ENCODE measurements at regions not wholly inside any gene's neighbourhood (a gene's known extent, or its start where the extent isn't known, plus 50 kb on each side); places are given as distances from the start of the nearest gene placed in this dataset.

DNA sequence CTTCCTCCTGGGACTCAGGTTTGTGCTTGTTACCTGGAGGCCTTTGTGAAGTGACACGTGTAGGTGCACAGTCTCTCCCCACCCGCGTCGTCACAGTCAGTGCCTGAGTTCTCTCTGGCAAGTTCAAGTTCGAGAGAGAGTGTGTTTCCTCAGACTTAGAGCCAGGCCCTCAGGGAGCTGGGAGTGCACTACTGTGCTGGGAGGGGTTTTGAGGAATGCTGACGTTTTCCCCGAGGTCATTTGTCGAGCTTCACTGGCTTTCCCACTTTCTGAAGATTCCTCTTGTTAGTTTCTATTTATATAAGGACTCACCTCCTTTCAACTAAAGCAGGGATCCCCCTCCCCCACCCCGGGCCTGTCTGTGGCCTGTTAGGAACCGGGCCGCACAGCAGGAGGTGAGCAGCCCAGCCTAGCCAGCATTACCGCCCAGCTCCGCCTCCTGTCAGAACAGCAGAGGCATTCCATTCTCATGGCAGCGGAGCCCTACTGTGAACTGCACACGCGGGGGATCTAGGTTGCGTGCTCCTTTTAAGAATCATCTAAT is 209.2 kb downstream of the DIRAS2 start:
- no peak overlapping the region for H2AFZ ChIP-seq (ENCODE audit: low read length)
- no peaks in the 10 kb centered on the region for H3F3A ChIP-seq (ENCODE audit: insufficient read depth, low read length)
- H3K4me3 ChIP-seq (ENCODE audit: low read depth, low read length, poor library complexity, severe bottlenecking), result no peak overlapping the region
- no peak for TF ChIP-seq EZH2 (IDR thresholded peaks at IDR 0.05; ENCODE audit: borderline replicate concordance, low read length)
- TF ChIP-seq, protein P1, sequence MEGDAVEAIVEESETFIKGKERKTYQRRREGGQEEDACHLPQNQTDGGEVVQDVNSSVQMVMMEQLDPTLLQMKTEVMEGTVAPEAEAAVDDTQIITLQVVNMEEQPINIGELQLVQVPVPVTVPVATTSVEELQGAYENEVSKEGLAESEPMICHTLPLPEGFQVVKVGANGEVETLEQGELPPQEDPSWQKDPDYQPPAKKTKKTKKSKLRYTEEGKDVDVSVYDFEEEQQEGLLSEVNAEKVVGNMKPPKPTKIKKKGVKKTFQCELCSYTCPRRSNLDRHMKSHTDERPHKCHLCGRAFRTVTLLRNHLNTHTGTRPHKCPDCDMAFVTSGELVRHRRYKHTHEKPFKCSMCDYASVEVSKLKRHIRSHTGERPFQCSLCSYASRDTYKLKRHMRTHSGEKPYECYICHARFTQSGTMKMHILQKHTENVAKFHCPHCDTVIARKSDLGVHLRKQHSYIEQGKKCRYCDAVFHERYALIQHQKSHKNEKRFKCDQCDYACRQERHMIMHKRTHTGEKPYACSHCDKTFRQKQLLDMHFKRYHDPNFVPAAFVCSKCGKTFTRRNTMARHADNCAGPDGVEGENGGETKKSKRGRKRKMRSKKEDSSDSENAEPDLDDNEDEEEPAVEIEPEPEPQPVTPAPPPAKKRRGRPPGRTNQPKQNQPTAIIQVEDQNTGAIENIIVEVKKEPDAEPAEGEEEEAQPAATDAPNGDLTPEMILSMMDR (IDR thresholded peaks at IDR 0.05; ENCODE audit: low read length), result no peak
- H3K4me2 ChIP-seq (ENCODE audit: low read length), result no peak overlapping the region
- no peaks in the 10 kb centered on the region for H3K9me3 ChIP-seq (ENCODE audit: low read length)
- no peaks in the 10 kb centered on the region for H3K36me3 ChIP-seq (ENCODE audit: insufficient read depth, low read length)
- no peak overlapping the region for H3K9ac ChIP-seq (ENCODE audit: low read length)
- H3K27ac ChIP-seq (ENCODE audit: low read depth, low read length, poor library complexity, severe bottlenecking), result no peak overlapping the region
- no peaks in the 10 kb centered on the region for H3K27me3 ChIP-seq (ENCODE audit: insufficient read depth, low read length)
- H4K20me1 ChIP-seq (ENCODE audit: insufficient read depth, low read length), result no peaks in the 10 kb centered on the region
- H3K9me2 ChIP-seq (ENCODE audit: low read depth, low read length), result no peaks in the 10 kb centered on the region
- no peaks in the 10 kb centered on the region for H3K79me2 ChIP-seq (ENCODE audit: insufficient read depth, low read length)
- no peaks in the 10 kb centered on the region for H3K4me1 ChIP-seq (ENCODE audit: insufficient read depth, low read length, severe bottlenecking)

DNA sequence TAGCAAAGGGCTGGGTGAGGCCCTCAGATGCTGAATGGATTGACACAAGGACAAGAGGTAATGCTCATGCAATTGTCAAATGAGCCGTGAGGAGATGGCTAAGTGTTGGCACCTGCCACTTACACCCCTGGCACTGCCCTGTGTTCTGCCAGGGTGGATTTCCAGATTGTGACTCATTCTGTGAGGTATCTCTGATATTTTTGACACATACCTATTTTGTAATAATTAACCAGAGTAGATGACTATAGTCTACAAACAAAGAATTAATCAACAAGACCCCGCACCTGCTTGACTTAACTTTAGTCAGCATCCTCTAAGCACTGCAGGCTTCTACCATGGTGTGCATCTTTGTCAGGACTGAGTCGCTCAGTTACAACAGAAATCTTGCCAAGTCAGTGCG is 200.8 kb downstream of the DIRAS2 start:
- H2AFZ ChIP-seq (ENCODE audit: low read length), result no peak overlapping the region
- no peaks in the 10 kb centered on the region for H3F3A ChIP-seq (ENCODE audit: insufficient read depth, low read length)
- H3K27ac ChIP-seq (ENCODE audit: low read depth, low read length, poor library complexity, severe bottlenecking), result no peak overlapping the region

DNA sequence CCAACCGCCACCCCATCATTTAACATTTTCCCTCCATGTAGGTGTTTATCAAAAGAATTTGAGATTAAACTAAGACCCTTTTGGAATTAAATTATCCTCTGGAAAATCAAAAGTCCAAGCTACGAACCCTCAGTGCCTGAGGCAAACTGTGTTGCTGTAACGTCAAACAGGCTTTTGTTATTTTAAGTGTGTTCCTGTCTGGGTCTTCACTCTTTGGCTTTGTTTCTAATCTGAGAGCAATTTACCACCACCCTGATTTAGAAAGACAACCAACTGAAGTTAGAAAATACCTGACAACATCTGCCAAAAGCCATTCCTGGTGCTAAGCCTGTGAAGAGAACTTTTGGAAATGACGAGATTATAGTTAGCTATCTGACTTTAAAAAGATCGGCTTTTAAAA is 199.9 kb downstream of the DIRAS2 start:
- H3F3A ChIP-seq (ENCODE audit: insufficient read depth, low read length), result no peaks in the 10 kb centered on the region
- no peaks in the 10 kb centered on the region for H3K27me3 ChIP-seq (ENCODE audit: insufficient read depth, low read length)
- H3K9me3 ChIP-seq (ENCODE audit: low read length), result no peaks in the 10 kb centered on the region
- no peak overlapping the region for H2AFZ ChIP-seq (ENCODE audit: low read length)
- no peak overlapping the region for H3K27ac ChIP-seq (ENCODE audit: low read depth, low read length, poor library complexity, severe bottlenecking)
- H3K4me1 ChIP-seq (ENCODE audit: insufficient read depth, low read length, severe bottlenecking), result no peaks in the 10 kb centered on the region
- TF ChIP-seq, protein P1 (IDR thresholded peaks at IDR 0.05; ENCODE audit: low read length), result no peak
- no peak for TF ChIP-seq EZH2 (IDR thresholded peaks at IDR 0.05; ENCODE audit: borderline replicate concordance, low read length)
- H3K79me2 ChIP-seq (ENCODE audit: insufficient read depth, low read length), result no peaks in the 10 kb centered on the region
- H3K9me2 ChIP-seq (ENCODE audit: low read depth, low read length), result no peaks in the 10 kb centered on the region
- no peaks in the 10 kb centered on the region for H4K20me1 ChIP-seq (ENCODE audit: insufficient read depth, low read length)
- no peak overlapping the region for H3K4me2 ChIP-seq (ENCODE audit: low read length)
- no peaks in the 10 kb centered on the region for H3K36me3 ChIP-seq (ENCODE audit: insufficient read depth, low read length)
- no peak overlapping the region for H3K9ac ChIP-seq (ENCODE audit: low read length)
- no peak overlapping the region for H3K4me3 ChIP-seq (ENCODE audit: low read depth, low read length, poor library complexity, severe bottlenecking)

More for the DNA sequence above, 200.8 kb downstream of the DIRAS2 start:
- no peak for TF ChIP-seq EZH2 (IDR thresholded peaks at IDR 0.05; ENCODE audit: borderline replicate concordance, low read length)
- TF ChIP-seq, protein P1 (IDR thresholded peaks at IDR 0.05; ENCODE audit: low read length), result no peak
- Histone ChIP-seq H3K9me3 (ENCODE audit: low read length) (no peaks in the 10 kb centered on the region), H3K9ac (ENCODE audit: low read length) (no peak overlapping the region), H4K20me1 (ENCODE audit: insufficient read depth, low read length) (no peaks in the 10 kb centered on the region), H3K4me3 (ENCODE audit: low read depth, low read length, poor library complexity, severe bottlenecking) (no peak overlapping the region), H3K4me2 (ENCODE audit: low read length) (no peak overlapping the region), H3K79me2 (ENCODE audit: insufficient read depth, low read length) (no peaks in the 10 kb centered on the region), H3K4me1 (ENCODE audit: insufficient read depth, low read length, severe bottlenecking) (no peaks in the 10 kb centered on the region), H3K36me3 (ENCODE audit: insufficient read depth, low read length) (no peaks in the 10 kb centered on the region), H3K27me3 (ENCODE audit: insufficient read depth, low read length) (no peaks in the 10 kb centered on the region), H3K9me2 (ENCODE audit: low read depth, low read length) (no peaks in the 10 kb centered on the region)

All from OCI-LY1 (cell line).